ENCODE measurements at regions not wholly inside any gene's neighbourhood (a gene's known extent, or its start where the extent isn't known, plus 50 kb on each side); places are given as distances from the start of the nearest gene placed in this dataset.

GRCh38 chr1:58166417-58166816 lies 380.1 kb downstream of the OMA1 start:
- DNase-seq (ENCODE audit: insufficient read length) (no peak), FAIRE-seq (no peak)
- no peak for TF ChIP-seq POLR2A (IDR thresholded peaks at IDR 0.05; ENCODE audit: low read depth, low read length)
- TF ChIP-seq TAF1 (IDR thresholded peaks at IDR 0.05; ENCODE audit: borderline replicate concordance, low read depth, low read length), result no peak
- TF ChIP-seq POLR2AphosphoS5 (IDR thresholded peaks at IDR 0.05; ENCODE audit: low read depth, low read length), result no peak

- FAIRE-seq (peak; percentile 30), DNase-seq (ENCODE audit: insufficient read length) (no peak)
- TF ChIP-seq POLR2AphosphoS5 (IDR thresholded peaks at IDR 0.05; ENCODE audit: low read depth, low read length) (no peak), POLR2A (IDR thresholded peaks at IDR 0.05; ENCODE audit: low read depth, low read length) (no peak), TAF1 (IDR thresholded peaks at IDR 0.05; ENCODE audit: borderline replicate concordance, low read depth, low read length) (no peak)
These were observed 381.5 kb downstream of the OMA1 start for GRCh38 chr1:58165073-58165472.

- no peak for FAIRE-seq
These were observed 383.5 kb downstream of the OMA1 start for GRCh38 chr1:58162952-58163550.

GRCh38 chr1:58159434-58159830 lies 387.1 kb downstream of the OMA1 start:
- DNase-seq (ENCODE audit: insufficient read length) (no peak), FAIRE-seq (no peak)
- TF ChIP-seq TAF1 (IDR thresholded peaks at IDR 0.05; ENCODE audit: borderline replicate concordance, low read depth, low read length) (no peak), POLR2A (IDR thresholded peaks at IDR 0.05; ENCODE audit: low read depth, low read length) (no peak), POLR2AphosphoS5 (IDR thresholded peaks at IDR 0.05; ENCODE audit: low read depth, low read length) (no peak)

More at GRCh38 chr1:58162952-58163550, 383.5 kb downstream of the OMA1 start:
- no peak for DNase-seq (ENCODE audit: insufficient read length)
- TF ChIP-seq TAF1 (IDR thresholded peaks at IDR 0.05; ENCODE audit: borderline replicate concordance, low read depth, low read length) (no peak), POLR2A (IDR thresholded peaks at IDR 0.05; ENCODE audit: low read depth, low read length) (no peak), POLR2AphosphoS5 (IDR thresholded peaks at IDR 0.05; ENCODE audit: low read depth, low read length) (no peak)

- DNase-seq (ENCODE audit: insufficient read length), result no peak
- no peak for TF ChIP-seq POLR2A (IDR thresholded peaks at IDR 0.05; ENCODE audit: low read depth, low read length)
- TF ChIP-seq POLR2AphosphoS5 (IDR thresholded peaks at IDR 0.05; ENCODE audit: low read depth, low read length), result no peak
- no peak for TF ChIP-seq TAF1 (IDR thresholded peaks at IDR 0.05; ENCODE audit: borderline replicate concordance, low read depth, low read length)
- FAIRE-seq, result no peak
These were observed 387.8 kb downstream of the OMA1 start for GRCh38 chr1:58158506-58159433.

- DNase-seq (ENCODE audit: insufficient read length) (no peak), FAIRE-seq (no peak)
- TF ChIP-seq POLR2A (IDR thresholded peaks at IDR 0.05; ENCODE audit: low read depth, low read length), result no peak
These were observed 388.5 kb downstream of the OMA1 start for GRCh38 chr1:58158016-58158415.

GRCh38 chr1:58157256-58157655 lies 389.3 kb downstream of the OMA1 start:
- TF ChIP-seq POLR2AphosphoS5 (IDR thresholded peaks at IDR 0.05; ENCODE audit: low read depth, low read length) (no peak), POLR2A (IDR thresholded peaks at IDR 0.05; ENCODE audit: low read depth, low read length) (no peak), TAF1 (IDR thresholded peaks at IDR 0.05; ENCODE audit: borderline replicate concordance, low read depth, low read length) (no peak)
- no peak for DNase-seq (ENCODE audit: insufficient read length)
- no peak for FAIRE-seq

GRCh38 chr1:58156831-58157230 lies 389.7 kb downstream of the OMA1 start:
- TF ChIP-seq POLR2A (IDR thresholded peaks at IDR 0.05; ENCODE audit: low read depth, low read length), result no peak
- TF ChIP-seq TAF1 (IDR thresholded peaks at IDR 0.05; ENCODE audit: borderline replicate concordance, low read depth, low read length), result no peak
- no peak for TF ChIP-seq POLR2AphosphoS5 (IDR thresholded peaks at IDR 0.05; ENCODE audit: low read depth, low read length)
- no peak for DNase-seq (ENCODE audit: insufficient read length)

GRCh38 chr1:58156124-58156468 lies 390.4 kb downstream of the OMA1 start:
- no peak for TF ChIP-seq POLR2AphosphoS5 (IDR thresholded peaks at IDR 0.05; ENCODE audit: low read depth, low read length)
- TF ChIP-seq TAF1 (IDR thresholded peaks at IDR 0.05; ENCODE audit: borderline replicate concordance, low read depth, low read length), result no peak
- TF ChIP-seq POLR2A (IDR thresholded peaks at IDR 0.05; ENCODE audit: low read depth, low read length), result no peak
- DNase-seq (ENCODE audit: insufficient read length) (no peak), FAIRE-seq (no peak)

More at GRCh38 chr1:58156831-58157230, 389.7 kb downstream of the OMA1 start:
- FAIRE-seq, result no peak

GRCh38 chr1:58155418-58156123 lies 391.0 kb downstream of the OMA1 start:
- FAIRE-seq, result no peak
- no peak for TF ChIP-seq POLR2A (IDR thresholded peaks at IDR 0.05; ENCODE audit: low read depth, low read length)
- no peak for TF ChIP-seq TAF1 (IDR thresholded peaks at IDR 0.05; ENCODE audit: borderline replicate concordance, low read depth, low read length)
- TF ChIP-seq POLR2AphosphoS5 (IDR thresholded peaks at IDR 0.05; ENCODE audit: low read depth, low read length), result no peak
- DNase-seq (ENCODE audit: insufficient read length), result no peak

GRCh38 chr1:58154256-58154655 lies 392.3 kb downstream of the OMA1 start:
- no peak for FAIRE-seq
- no peak for DNase-seq (ENCODE audit: insufficient read length)
- TF ChIP-seq POLR2A (IDR thresholded peaks at IDR 0.05; ENCODE audit: low read depth, low read length) (no peak), TAF1 (IDR thresholded peaks at IDR 0.05; ENCODE audit: borderline replicate concordance, low read depth, low read length) (no peak), POLR2AphosphoS5 (IDR thresholded peaks at IDR 0.05; ENCODE audit: low read depth, low read length) (no peak)
